ENCODE measurements at regions not wholly inside any gene's neighbourhood (a gene's known extent, or its start where the extent isn't known, plus 50 kb on each side); places are given as distances from the start of the nearest gene placed in this dataset.
"Not testable (repeated sequence)": the region's sequence is repeated elsewhere in the genome, so short reads cannot be mapped to it uniquely, and the experiment has no call there.

DNA sequence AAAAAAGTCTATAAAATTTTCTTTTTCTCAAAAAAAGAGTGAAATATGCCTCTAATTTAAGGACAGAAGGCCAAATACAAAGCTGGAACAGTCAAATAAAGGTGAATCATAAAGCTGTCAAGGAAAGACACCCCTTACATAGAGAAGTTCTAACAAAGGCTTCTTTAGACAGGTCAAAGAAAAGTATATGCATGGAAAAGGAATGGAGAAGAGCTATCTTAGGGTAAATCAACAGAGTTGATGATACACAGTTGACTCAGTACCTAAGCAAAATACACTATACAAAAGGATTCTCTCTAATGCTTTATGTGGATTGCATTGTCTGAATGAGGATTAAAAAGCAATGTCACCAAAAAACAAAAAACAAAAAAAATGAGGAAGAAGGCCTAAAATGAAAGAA is 214.8 kb downstream of the TXNL1 start:
- no peak for TF ChIP-seq CTCF (IDR thresholded peaks at IDR 0.05)
- no peak for TF ChIP-seq EZH2phosphoT487 (IDR thresholded peaks at IDR 0.05)
- TF ChIP-seq EZH2 (IDR thresholded peaks at IDR 0.05), result no peak
- H2AFZ ChIP-seq (replicated peaks), result no peak overlapping the region
- H4K20me1 ChIP-seq (ENCODE audit: low read depth), result no peaks in the 10 kb centered on the region
- no peak overlapping the region for H3K4me3 ChIP-seq
- DNase-seq (ENCODE audit: low spot score), result no peak
- no peaks in the 10 kb centered on the region for H3K9me3 ChIP-seq (ENCODE audit: low read depth)
- H3F3A ChIP-seq (ENCODE audit: low read depth), result no peaks in the 10 kb centered on the region
- H3K27me3 ChIP-seq, result no peaks in the 10 kb centered on the region
- peaks cover 17% of the 10 kb centered on the region for H3K9me3 Mint-ChIP-seq
- H3K27me3 Mint-ChIP-seq (ENCODE audit: insufficient read depth, low read depth), result peaks cover 4% of the 10 kb centered on the region
- no peaks in the 10 kb centered on the region for H3K79me2 ChIP-seq (ENCODE audit: low read depth)
- H3K9ac ChIP-seq, result no peak overlapping the region
- no peaks in the 10 kb centered on the region for H3K36me3 Mint-ChIP-seq
- no peak overlapping the region for H3K27ac Mint-ChIP-seq
- H3K27ac ChIP-seq, result no peak overlapping the region
- H3K4me1 ChIP-seq, result no peaks in the 10 kb centered on the region
- H3K4me1 Mint-ChIP-seq, result no peaks in the 10 kb centered on the region
- no peak overlapping the region for H3K4me3 Mint-ChIP-seq
- no peak overlapping the region for H3K4me2 ChIP-seq
- H3K36me3 ChIP-seq, result no peaks in the 10 kb centered on the region

GRCh38 chr18:56421647-56422046 is 216.7 kb downstream of the TXNL1 start:
- Histone ChIP-seq H3K4me1 (no peaks in the 10 kb centered on the region), H3K4me3 (no peak overlapping the region), H3K27me3 (no peaks in the 10 kb centered on the region), H3K9me3 (ENCODE audit: low read depth) (no peaks in the 10 kb centered on the region), H3F3A (ENCODE audit: low read depth) (no peaks in the 10 kb centered on the region), H4K20me1 (ENCODE audit: low read depth) (no peaks in the 10 kb centered on the region), H3K79me2 (ENCODE audit: low read depth) (no peaks in the 10 kb centered on the region), H2AFZ (replicated peaks) (no peak overlapping the region), H3K27ac (no peak overlapping the region), H3K9ac (no peak overlapping the region), H3K4me2 (no peak overlapping the region), H3K36me3 (no peaks in the 10 kb centered on the region)
- Mint-ChIP-seq H3K27me3 (ENCODE audit: insufficient read depth, low read depth) (peaks cover 5% of the 10 kb centered on the region), H3K27ac (no peak overlapping the region), H3K4me3 (no peak overlapping the region), H3K36me3 (peaks cover 2% of the 10 kb centered on the region), H3K4me1 (no peaks in the 10 kb centered on the region), H3K9me3 (peaks cover 14% of the 10 kb centered on the region)
- DNase-seq (ENCODE audit: low spot score), result no peak
- TF ChIP-seq EZH2phosphoT487 (IDR thresholded peaks at IDR 0.05) (no peak), CTCF (IDR thresholded peaks at IDR 0.05) (no peak), EZH2 (IDR thresholded peaks at IDR 0.05) (no peak)

GRCh38 chr18:56420868-56421267 is 217.5 kb downstream of the TXNL1 start:
- H3K27ac ChIP-seq; H3K9ac ChIP-seq; H3K4me1 Mint-ChIP-seq; H3K27me3 ChIP-seq; H3K36me3 ChIP-seq; H3F3A ChIP-seq (ENCODE audit: low read depth); H2AFZ ChIP-seq (replicated peaks); H3K36me3 Mint-ChIP-seq; H3K4me3 ChIP-seq; H3K27ac Mint-ChIP-seq; H3K27me3 Mint-ChIP-seq (ENCODE audit: insufficient read depth, low read depth); H3K4me2 ChIP-seq; H3K79me2 ChIP-seq (ENCODE audit: low read depth); H3K4me3 Mint-ChIP-seq; H3K4me1 ChIP-seq; H3K9me3 ChIP-seq (ENCODE audit: low read depth); DNase-seq (ENCODE audit: low spot score); H4K20me1 ChIP-seq (ENCODE audit: low read depth): not testable (repeated sequence)
- H3K9me3 Mint-ChIP-seq, result peaks cover 16% of the 10 kb centered on the region

DNA sequence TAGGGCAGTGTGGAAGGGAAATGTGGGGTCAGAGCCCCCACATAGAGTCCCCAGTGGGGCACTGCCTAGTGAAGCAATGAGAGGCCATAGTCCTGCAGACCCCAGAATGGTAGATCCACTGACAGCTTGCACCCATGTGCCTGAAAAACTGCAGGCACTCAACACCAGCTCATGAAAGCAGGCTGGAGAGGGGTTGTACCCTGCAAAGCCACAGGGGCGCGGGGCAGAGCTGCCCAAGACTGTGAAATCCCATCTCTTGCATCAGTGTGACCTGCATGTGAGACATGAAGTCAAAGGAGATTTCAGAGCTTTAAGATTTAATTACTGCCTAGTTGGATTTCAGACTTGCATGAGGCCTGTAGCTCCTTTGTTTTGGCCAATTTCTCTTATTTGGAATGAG is 224.0 kb downstream of the TXNL1 start:
- peaks cover 28% of the 10 kb centered on the region for H3K9me3 Mint-ChIP-seq
- Histone ChIP-seq H3K79me2 (ENCODE audit: low read depth) (no peaks in the 10 kb centered on the region), H3K4me2 (no peak overlapping the region), H2AFZ (replicated peaks) (no peak overlapping the region), H3F3A (ENCODE audit: low read depth) (no peaks in the 10 kb centered on the region), H3K27ac (no peak overlapping the region), H3K4me1 (no peaks in the 10 kb centered on the region), H3K9ac (no peak overlapping the region), H3K27me3 (no peaks in the 10 kb centered on the region), H3K9me3 (ENCODE audit: low read depth) (no peaks in the 10 kb centered on the region), H4K20me1 (ENCODE audit: low read depth) (no peaks in the 10 kb centered on the region), H3K4me3 (no peak overlapping the region), H3K36me3 (no peaks in the 10 kb centered on the region)
- no peak overlapping the region for H3K27ac Mint-ChIP-seq
- H3K4me1 Mint-ChIP-seq, result peaks cover 2% of the 10 kb centered on the region
- no peak overlapping the region for H3K4me3 Mint-ChIP-seq
- peaks cover 7% of the 10 kb centered on the region for H3K27me3 Mint-ChIP-seq (ENCODE audit: insufficient read depth, low read depth)
- TF ChIP-seq CTCF (IDR thresholded peaks at IDR 0.05) (no peak), EZH2 (IDR thresholded peaks at IDR 0.05) (no peak), EZH2phosphoT487 (IDR thresholded peaks at IDR 0.05) (no peak)
- H3K36me3 Mint-ChIP-seq, result peaks cover 11% of the 10 kb centered on the region
- DNase-seq (ENCODE audit: low spot score), result no peak
